HL-60 (cell line): ENCODE measurements at regions not wholly inside any gene's neighbourhood (a gene's known extent, or its start where the extent isn't known, plus 50 kb on each side); places are given as distances from the start of the nearest gene placed in this dataset.

Experiments used
- DNase-seq, 2 experiments: peaks; one replicate each; pipeline ENCODE4 v3.0.0-alpha.2; 2010 to 2020; ENCODE audit warnings: low read depth in 1 of 2, low spot score in 1 of 2
- H3K27ac ChIP-seq: fragments of 250-450 bp; sonication (Bioruptor Pico); replicated peaks from 2 replicates; pipeline ENCODE4 v1.5.1; 2020; ENCODE audit warnings: mild to moderate bottlenecking, moderate library complexity
- H3K27me3 ChIP-seq: fragments of 250-450 bp; sonication (Bioruptor Pico); 2 replicates; pipeline ENCODE4 v1.5.1; 2021; ENCODE audit warnings: mild to moderate bottlenecking, moderate library complexity; ENCODE audit not compliant: insufficient read depth, poor library complexity, severe bottlenecking
- H3K4me3 ChIP-seq: replicated peaks from 2 replicates; pipeline ENCODE4 v1.5.1; 2011; ENCODE audit warnings: mild to moderate bottlenecking, control low read depth, low read length; ENCODE audit not compliant: insufficient read depth
- CTCF ChIP-seq: IDR thresholded peaks from one replicate; pipeline ENCODE4 v1.5.1; 2011; ENCODE audit warnings: low read length, control low read depth, inconsistent platforms; ENCODE audit not compliant: insufficient read depth
- GABPA ChIP-seq: IDR thresholded peaks from 2 replicates; pipeline ENCODE4 v1.6.1; 2012; ENCODE audit warnings: low read depth
- POLR2AphosphoS5 ChIP-seq: IDR thresholded peaks from 2 replicates; pipeline ENCODE4 v1.6.1; 2012; ENCODE audit warnings: low read depth
- SPI1 ChIP-seq: IDR thresholded peaks from 2 replicates; pipeline ENCODE4 v1.6.1; 2012; ENCODE audit warnings: low read depth, mild to moderate bottlenecking, borderline replicate concordance
- TF ChIP-seq, protein P1 (sequence below): IDR thresholded peaks from 2 replicates; pipeline ENCODE4 v1.6.1; 2012; ENCODE audit warnings: low read depth; ENCODE audit not compliant: insufficient replicate concordance

DNA sequence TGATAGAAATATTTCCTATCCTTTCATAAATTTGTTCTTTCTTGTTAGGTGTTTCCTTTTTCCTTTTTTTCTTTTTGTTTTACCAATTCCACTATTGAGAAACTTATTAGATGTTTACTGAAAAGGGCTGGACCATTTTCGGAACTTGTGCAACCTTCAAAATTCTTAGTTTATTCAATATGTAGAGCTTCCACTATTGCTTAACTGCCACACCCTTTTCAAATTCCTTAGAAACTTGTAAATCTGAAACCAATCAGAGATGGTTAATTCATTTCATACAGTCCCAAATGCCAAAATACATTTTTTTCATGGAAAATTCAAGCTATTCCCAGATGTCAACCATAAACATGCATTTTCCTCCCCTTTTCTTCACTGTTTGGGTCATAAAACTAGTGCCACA, 66.1 kb upstream of the SLC39A8 start:
- no peak for DNase-seq
- TF ChIP-seq SPI1, result no peak
- H3K27me3 ChIP-seq, result no peaks in the 10 kb centered on the region
- no peak overlapping the region for H3K27ac ChIP-seq
- no peak overlapping the region for H3K4me3 ChIP-seq

GRCh38 chr4:102416765-102417164, 71.5 kb upstream of the SLC39A8 start:
- Histone ChIP-seq H3K27me3 (no peaks in the 10 kb centered on the region), H3K27ac (no peak overlapping the region), H3K4me3 (no peak overlapping the region)
- TF ChIP-seq, protein P1, sequence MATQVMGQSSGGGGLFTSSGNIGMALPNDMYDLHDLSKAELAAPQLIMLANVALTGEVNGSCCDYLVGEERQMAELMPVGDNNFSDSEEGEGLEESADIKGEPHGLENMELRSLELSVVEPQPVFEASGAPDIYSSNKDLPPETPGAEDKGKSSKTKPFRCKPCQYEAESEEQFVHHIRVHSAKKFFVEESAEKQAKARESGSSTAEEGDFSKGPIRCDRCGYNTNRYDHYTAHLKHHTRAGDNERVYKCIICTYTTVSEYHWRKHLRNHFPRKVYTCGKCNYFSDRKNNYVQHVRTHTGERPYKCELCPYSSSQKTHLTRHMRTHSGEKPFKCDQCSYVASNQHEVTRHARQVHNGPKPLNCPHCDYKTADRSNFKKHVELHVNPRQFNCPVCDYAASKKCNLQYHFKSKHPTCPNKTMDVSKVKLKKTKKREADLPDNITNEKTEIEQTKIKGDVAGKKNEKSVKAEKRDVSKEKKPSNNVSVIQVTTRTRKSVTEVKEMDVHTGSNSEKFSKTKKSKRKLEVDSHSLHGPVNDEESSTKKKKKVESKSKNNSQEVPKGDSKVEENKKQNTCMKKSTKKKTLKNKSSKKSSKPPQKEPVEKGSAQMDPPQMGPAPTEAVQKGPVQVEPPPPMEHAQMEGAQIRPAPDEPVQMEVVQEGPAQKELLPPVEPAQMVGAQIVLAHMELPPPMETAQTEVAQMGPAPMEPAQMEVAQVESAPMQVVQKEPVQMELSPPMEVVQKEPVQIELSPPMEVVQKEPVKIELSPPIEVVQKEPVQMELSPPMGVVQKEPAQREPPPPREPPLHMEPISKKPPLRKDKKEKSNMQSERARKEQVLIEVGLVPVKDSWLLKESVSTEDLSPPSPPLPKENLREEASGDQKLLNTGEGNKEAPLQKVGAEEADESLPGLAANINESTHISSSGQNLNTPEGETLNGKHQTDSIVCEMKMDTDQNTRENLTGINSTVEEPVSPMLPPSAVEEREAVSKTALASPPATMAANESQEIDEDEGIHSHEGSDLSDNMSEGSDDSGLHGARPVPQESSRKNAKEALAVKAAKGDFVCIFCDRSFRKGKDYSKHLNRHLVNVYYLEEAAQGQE, result no peak
- TF ChIP-seq SPI1, result no peak
- no peak for TF ChIP-seq GABPA
- TF ChIP-seq CTCF, result no peak
- TF ChIP-seq POLR2AphosphoS5, result no peak
- no peak for DNase-seq

DNA sequence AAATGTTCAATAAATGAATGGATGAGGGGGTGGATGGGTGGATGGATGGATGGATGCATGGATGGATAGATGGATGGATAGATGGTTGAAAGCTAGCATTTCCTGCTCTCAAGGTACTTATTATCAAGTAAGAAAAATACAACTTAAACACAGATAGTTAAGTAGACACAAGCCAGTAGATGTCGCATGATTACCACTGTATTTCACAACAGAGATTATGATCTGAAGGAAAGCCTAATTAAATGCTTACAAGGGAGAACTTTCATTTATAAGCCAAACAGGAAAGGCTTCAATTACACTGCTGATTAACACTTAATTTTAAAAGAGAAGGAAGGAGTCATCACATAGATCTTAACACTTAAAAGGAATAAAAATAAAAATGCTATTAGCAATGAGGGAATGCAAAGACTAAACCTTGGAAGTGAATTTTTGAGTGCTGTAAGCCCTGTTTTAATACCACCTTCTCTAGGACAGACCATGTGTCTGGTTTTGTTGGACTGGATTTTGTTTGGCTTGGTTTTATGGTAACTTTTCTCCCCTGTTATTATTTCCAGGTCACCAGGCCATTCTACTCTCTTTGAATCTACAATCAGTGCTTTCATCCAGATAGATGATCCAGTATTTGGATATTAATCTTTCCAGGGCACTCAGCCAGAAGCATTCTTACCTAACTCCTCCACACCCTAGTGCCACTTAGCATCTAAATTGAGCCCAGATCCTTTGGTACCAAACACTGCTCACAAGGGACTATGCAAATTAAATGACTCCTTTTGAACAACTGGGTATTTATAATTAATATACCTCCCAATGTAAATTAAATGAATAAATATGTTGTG, 75.5 kb upstream of the SLC39A8 start:
- Histone ChIP-seq H3K4me3 (no peak overlapping the region), H3K27me3 (no peaks in the 10 kb centered on the region), H3K27ac (no peak overlapping the region)
- no peak for DNase-seq
- TF ChIP-seq CTCF, result no peak
- no peak for TF ChIP-seq GABPA
- no peak for TF ChIP-seq SPI1
- TF ChIP-seq, protein P1, result no peak
- TF ChIP-seq POLR2AphosphoS5, result no peak

GRCh38 chr4:102422843-102423242, 77.6 kb upstream of the SLC39A8 start:
- no peak overlapping the region for H3K4me3 ChIP-seq
- H3K27me3 ChIP-seq, result no peaks in the 10 kb centered on the region
- H3K27ac ChIP-seq, result no peak overlapping the region
- TF ChIP-seq POLR2AphosphoS5 (no peak), SPI1 (no peak), GABPA (no peak), CTCF (no peak)
- TF ChIP-seq, protein P1, result no peak
- DNase-seq, result no peak
